ENCODE measurements at regions not wholly inside any gene's neighbourhood (a gene's known extent, or its start where the extent isn't known, plus 50 kb on each side); places are given as distances from the start of the nearest gene placed in this dataset.

- TF ChIP-seq TAF1 (conservative IDR thresholded peaks at IDR 0.05) (no peak), MAX (IDR thresholded peaks at IDR 0.05) (no peak), REST (IDR thresholded peaks at IDR 0.05) (no peak), YY1 (IDR thresholded peaks at IDR 0.05) (no peak)
- TF ChIP-seq, protein P1, sequence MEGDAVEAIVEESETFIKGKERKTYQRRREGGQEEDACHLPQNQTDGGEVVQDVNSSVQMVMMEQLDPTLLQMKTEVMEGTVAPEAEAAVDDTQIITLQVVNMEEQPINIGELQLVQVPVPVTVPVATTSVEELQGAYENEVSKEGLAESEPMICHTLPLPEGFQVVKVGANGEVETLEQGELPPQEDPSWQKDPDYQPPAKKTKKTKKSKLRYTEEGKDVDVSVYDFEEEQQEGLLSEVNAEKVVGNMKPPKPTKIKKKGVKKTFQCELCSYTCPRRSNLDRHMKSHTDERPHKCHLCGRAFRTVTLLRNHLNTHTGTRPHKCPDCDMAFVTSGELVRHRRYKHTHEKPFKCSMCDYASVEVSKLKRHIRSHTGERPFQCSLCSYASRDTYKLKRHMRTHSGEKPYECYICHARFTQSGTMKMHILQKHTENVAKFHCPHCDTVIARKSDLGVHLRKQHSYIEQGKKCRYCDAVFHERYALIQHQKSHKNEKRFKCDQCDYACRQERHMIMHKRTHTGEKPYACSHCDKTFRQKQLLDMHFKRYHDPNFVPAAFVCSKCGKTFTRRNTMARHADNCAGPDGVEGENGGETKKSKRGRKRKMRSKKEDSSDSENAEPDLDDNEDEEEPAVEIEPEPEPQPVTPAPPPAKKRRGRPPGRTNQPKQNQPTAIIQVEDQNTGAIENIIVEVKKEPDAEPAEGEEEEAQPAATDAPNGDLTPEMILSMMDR (IDR thresholded peaks at IDR 0.05; ENCODE audit: low read depth, low read length, missing input control), result no peak
- TF ChIP-seq, protein P2, sequence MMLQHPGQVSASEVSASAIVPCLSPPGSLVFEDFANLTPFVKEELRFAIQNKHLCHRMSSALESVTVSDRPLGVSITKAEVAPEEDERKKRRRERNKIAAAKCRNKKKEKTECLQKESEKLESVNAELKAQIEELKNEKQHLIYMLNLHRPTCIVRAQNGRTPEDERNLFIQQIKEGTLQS (IDR thresholded peaks at IDR 0.05), result no peak
Observed at GRCh38 chr12:115411121-115411520, 727.1 kb upstream of the TBX3 start.

All from liver (tissue), 3 donors.